Stimulated activated CD4-positive, alpha-beta T cell treated with anti-CD3 and anti-CD28 coated beads, Interleukin-15, amount 100 ng/mL, for 24 hours (primary cell): ENCODE measurements at regions not wholly inside any gene's neighbourhood (a gene's known extent, or its start where the extent isn't known, plus 50 kb on each side); places are given as distances from the start of the nearest gene placed in this dataset.

Experiments
- DNase-seq: peaks from one replicate; pipeline ENCODE4 v3.0.0-alpha.2; 2020

DNA sequence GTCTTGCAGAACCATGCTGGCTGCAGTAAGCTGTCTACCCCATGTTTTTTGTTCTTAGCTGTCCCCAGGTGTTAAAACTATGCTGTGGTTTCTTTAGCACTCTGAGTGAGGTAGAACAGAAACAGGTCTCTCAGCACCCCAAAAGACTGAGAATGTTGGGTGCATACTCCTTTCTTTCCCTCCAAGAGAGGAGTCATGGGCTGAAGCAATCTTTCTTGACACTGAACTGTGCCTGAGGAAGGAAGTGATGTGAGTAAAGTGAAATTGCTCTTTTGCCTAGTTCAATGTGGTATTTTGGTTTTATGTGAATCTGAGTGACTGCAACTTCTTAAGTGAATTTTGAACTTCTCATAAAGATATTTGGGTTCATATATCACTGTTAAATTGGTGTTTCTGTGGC, 138.0 kb upstream of the MCHR2 start:
- DNase-seq = no peak

DNA sequence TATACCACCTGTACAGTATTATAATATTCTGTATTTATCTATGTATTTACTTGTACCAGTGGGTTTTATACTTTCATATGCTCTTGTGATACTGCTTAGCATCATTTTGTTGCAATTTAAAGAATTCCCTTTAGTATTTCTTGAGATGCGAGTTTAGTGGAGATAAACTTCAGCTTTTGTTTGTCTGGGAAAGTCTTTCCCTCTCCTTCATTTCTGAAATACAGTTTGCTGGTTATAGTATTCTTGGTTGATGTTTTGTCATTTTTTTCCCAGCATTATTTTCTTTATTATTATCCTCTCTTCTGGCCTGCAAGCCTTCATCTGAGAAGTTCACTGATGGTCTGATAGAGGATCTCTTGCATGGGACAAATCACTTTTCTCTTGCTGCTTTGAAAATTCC, 136.6 kb upstream of the MCHR2 start:
- DNase-seq = no peak

DNA sequence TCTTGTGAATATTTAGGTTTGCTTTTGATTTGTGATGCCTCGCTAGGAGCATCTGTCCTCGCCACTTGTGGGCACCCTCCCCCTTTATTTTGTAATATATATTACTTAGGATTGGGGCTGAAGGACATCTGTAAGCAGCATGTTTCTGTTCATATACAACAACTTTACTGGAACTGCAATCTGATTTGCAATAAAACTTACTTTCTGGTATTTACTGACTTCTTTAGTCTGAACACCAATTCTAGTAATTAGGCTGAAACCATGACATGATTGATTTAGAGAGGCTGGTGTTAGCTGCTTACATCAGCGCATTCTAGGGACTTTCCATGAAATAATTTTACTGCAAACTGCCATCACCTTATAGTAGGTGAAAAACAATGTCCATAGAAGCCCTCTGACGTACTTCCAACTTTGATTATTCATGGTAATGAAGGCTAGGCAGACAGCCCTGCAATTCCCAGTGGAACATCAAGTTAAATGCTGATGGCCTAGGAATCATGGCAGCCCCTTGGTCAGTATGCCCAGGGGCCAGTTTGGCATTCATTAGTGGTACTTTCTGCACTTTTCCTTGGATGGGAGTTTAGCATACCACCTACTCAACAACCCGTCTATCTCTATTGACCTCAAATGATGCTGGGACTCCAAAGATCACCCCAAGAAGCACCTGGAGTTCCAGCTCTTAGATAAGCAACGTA, 132.9 kb upstream of the MCHR2 start:
- no peak for DNase-seq

DNA sequence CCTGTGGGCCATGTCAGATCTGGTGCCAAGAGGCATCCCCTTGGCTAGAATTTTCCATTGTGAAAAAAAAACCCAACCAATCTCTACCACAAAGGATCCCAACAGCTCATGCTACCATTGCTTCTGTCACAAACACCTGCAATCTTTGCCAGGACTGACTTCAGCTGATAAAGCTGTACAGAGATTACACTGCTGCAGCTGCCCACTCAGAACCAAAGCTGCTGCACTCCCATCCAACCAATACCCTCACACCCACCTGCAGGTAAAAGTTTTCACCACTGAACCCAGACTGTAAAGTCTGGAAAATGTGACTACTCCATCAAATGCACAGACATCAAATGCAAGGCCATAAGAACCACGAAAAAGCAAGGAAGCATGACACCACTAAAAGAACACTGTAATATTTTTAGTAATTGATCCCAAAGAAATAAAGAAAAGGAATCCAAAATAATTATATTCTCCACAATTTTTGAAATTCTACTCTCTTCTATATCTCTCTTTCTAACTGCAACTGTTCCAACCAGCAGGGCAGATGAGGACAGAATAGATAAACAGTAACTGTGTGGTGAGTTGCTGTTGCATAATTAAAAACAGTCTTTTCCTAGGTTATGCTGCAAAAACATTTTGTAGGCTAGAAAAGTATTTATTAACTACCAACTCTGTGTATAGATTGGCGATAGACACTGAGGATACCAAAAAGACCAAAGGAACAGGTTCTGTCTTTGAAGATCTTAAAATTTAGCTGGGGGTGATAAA, 128.0 kb upstream of the MCHR2 start:
- DNase-seq = no peak

DNA sequence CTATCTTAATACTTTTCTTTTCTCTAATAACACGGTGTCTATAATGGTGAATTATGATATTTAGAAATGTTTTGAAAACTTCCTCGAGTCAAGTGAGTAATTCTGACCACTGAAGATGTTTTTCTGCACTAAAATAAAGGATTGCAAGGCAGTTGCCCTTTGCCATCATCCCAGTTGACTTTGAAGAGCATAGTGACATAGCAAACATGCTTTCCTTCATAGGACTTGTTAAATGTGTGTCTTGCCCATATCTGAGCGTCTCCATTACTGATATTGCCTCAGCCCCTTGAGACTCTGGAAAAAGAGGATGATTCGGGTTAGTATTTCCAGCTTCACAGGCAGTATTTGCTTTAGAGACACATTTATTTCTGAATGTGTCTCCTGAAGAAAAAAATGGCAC, 125.2 kb upstream of the MCHR2 start:
- no peak for DNase-seq

DNA sequence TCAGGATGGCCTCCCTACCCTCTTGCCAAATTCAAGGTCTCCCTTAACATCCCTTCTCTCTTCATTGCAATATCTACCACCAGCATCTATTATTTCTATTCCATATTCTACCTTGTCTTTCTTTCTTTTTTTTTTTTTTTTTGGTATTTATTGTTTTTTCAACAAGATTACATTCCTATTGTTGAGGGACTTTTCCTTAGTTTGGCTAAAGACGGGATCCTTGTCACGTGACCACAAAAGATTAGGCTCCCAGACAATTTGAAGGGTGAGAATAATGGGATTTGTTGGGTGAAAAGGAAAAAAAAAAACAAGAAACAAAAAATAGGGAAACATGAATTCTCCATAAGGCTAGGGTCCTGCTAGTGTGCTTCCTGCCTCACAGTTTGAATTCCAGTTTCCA, 124.3 kb upstream of the MCHR2 start:
- DNase-seq = no peak

DNA sequence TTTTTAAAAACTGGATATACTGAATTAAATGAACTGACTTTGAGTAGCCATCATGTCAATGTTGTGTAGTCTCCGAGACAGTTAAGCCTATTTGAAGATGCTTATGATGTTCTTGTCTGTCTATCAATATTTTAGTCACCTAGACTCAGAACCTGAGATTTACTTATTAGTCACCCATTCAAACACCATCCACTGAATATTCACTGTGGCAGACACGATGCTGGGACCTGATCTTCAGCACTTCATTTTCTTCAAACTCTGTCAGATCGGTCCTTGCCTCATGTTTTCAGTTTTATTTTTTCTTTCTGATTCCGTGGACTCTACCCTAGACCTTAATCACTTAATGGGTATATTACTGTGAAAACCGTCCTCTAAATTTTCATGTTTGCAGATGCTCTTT, 123.7 kb upstream of the MCHR2 start:
- no peak for DNase-seq

DNA sequence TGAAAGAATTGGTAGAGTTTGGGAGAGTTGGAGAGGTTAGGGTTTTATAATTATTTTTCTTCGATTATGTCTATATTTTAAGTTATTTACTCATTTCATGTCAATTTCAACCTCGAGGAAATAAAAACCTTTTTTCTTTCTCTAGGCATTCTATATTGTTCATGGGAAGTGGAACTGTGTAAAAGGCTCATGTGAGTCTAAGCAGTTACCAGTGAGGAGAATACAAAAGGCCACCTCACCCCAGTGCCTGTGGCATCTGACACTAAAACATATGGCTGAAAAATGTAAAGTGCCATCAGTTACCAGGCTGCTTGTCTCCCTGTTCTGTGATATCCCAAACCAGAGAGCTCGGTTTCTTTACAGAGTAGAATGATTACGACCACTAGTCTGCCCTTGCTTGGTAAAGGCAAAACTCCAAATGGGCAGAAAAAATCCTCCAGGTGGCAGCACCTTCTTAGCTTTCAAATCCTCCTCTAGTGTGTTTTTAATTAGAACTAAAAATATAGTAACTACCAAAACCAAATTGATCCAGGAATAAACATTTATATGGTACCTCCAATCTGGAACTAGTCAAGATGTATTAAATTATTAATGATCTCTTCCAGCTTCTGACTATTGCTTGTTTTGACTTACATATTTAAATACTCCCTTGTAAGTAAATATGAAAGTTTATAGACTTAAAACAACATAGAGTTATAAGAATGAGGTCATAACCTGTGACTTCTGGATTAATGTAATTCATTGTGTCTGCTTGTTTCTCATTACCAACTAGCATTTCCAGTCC, 122.6 kb upstream of the MCHR2 start:
- peak; percentile 22 for DNase-seq

DNA sequence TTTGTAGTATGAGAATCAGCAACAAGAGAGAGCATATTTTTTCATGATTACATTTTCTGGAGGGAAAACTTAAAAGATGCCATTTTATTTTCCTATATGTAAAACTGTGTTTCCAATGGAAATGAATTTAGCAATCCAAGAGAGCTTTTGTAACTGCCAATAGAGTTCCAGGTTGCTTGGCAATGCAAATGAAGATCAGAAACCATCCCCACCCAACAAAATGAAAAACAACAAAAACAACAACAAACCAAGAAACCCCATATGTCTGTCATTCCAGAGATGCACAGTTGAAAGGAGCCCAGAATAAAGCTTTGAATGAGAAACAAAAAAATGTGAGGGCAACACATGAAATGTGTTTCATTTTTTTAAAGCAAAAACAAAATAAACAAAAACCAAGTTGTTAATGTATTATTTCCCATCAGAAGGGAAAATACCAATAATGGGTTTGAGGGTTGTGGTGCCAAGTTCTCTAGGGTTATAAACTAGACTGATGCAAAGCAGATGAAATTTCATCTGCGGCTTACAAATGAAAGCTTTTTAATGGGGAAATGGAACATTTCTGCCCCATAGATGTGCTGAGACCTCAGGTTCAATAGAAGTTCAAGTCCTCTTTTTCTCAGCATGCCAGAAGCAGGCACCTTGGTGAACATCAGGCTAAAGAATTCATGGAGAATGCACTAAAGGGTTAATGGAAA, 121.5 kb upstream of the MCHR2 start:
- no peak for DNase-seq

DNA sequence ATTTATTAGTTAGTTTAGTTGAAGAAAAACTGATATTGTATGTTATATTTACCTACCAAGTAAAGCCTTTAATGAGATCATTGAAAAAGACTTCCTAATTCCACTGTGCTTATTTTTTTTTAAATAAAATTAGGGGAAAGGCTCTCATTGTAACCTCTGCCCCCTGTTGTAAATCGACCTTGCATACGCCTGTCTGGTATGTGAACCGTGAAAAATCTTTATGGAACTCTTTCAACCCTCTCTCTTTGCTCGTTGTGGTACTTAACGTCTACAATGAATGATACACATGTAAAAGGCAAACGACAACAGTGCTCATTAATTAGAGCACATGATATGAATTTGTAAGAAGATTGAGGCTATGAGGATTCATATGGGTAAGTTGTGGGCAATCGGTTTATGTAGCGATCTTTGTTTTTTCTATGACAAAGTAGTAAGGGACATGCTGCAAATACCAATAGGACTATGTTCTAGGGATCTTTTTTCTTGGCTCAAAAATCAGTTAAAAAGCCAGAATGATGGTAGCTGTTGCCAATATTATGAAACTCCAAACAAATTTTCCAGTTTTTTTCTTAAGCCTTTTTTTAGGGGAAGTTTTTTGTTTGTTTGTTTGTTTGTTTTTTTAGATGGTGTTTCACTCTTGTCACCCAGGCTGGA, 119.0 kb upstream of the MCHR2 start:
- no peak for DNase-seq

DNA sequence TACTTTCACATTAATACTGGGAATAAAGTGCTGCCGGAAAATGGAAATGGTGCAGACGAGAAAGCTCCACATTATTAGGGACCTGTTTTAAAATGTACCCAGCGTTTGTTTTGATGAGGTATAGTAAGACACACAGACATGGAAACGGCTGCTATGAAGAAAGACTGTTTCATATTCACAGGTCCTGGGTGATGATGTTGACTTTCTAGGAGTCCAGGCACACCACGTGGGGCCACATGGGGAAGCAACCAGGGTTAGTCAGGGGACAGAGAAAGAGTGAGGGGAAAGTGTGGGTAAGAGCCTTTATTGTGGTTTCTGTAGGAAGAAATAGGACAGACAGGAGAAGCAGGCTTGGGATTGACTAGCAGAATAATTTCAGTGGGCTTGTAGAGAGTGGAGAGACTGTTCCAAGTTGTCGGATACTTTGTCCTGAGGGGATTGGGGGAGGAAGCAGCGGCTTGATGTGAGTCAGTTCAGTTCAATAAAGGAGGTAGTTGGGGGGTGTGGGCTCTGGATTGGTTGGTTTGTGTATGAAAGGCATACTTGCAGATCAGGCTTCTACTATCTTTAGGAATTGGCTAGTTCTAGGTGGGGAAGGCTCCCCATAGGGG, 112.0 kb upstream of the MCHR2 start:
- DNase-seq = no peak

DNA sequence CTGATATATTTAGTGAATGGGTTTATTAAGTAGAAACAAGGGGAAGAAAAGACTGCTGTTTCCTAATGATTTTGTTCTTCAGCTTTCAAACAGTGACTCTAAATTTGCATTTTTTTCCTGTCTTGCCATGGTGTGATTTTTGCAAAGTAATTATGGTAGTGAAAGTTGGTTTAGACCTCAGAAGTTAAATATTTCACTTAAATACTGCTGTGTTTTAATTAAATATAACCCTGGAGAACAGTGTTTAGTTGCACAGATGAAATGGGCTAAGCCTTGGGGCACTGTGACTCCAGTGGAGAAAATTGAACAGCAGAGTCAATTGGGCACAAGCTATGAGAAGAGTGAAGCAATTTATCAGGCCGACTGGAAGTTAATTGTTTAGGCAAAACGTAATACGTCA, 111.1 kb upstream of the MCHR2 start:
- DNase-seq = no peak

DNA sequence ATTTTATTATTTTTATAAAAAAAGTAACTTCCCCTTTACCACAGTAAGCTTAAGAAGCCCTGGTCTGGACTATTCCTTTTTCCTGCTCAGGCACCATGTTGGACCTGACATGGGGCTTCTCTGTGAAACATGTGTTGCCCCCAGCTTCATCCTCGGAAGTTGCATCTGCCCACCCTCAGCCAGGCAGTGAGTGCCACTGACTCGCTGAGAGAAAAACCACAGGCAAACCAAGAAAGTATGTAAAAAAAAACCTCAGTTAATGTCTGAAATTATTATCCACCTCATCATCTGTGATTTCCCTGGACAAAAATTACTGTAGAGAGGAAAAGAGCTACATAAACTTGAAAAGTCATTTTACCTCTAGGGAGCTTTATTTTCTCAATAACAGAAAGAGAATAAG, 109.9 kb upstream of the MCHR2 start:
- no peak for DNase-seq

DNA sequence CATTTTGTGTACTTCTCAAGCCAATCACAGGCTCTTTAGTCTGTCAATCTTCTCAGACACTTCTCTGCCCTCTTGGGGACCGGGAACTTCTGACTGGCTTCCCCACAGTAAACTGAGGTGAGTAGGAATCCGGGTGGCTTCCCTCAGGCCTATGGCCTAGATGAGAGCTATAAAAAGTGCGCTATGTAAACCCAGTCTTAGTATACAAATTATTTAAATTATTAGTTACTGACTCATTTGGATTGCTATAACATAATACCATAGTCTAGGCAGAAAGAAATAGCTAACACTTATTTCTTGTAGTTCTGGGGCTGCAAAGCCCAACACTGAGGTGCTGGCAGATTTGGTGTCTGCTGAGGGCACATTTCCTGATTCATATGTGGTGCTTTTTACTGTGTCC, 109.2 kb upstream of the MCHR2 start:
- no peak for DNase-seq

DNA sequence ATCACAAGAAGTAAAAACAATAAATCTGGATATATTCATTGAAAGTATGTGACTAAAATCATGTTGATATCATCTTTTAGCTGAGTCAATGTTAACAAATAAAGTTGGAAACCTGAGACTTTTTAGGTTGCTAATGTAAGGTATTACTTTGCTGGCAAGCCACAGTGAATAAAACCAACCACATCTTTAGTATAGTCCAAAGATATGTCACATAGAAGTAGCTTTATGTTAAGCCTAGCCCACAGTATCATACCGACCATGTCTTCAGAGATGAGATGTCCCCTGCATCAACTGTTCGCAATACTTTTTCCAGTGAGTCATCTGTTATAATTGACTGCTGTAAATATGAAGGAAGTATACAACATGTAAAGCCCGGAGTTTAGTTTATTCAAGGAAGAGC, 107.6 kb upstream of the MCHR2 start:
- DNase-seq = no peak

DNA sequence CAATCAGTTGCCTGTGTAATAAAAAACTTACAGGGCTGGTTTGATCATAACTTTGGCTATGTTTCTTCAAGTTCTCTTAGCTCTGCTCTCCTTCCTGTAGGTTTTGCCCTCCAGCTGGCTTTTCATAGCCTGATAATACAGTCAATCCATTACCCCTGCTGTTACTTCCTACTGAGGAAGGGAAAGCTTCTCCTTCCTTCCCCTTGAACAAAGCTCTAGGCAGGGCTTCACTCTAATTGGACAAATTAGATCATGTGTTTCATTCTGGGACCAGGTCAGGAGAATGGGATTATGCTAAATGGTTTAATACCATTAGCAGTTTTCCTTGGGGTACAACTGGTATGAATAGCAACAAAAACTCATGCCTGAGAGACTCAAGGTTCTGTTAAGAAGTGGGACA, 106.8 kb upstream of the MCHR2 start:
- DNase-seq = no peak

DNA sequence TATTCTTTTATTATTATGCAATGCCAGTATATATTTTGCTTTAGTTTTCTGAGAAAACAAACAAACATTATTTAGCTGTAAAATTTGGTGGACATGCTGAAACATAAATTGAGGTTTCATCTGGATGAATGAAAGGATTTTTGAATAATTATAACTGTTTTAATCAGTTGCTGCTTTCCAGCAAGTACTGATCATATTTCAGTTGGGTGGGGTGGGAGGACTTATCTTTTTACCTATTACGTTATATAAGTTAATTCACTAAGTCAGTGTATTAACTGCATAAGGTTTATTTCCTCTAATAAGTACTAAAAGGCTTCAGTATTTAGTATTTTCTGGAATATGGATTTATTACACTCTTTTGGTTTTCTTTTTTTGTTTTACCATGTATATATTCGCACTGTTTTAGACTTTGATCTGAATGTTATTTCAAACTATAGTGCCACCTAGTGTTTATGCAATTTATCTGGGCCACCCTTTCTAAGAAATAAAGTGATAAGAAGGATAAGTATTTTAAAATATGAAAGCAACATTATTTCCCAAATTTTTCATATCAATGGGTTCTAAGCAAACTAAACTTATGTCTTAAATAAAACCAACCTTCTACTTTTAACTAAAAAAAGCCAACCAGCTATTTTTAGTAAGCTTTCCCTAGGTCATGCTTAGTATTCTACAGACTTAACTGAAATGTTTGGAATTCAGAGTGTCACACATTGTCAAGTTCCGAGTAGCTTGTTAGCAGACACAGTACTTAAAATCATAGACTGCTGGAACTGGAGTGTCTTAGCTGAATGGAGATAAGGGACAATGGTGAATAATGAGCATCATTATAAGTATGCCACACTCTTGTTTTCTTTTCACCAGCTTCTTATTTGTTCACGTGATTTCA, 105.4 kb upstream of the MCHR2 start:
- no peak for DNase-seq

DNA sequence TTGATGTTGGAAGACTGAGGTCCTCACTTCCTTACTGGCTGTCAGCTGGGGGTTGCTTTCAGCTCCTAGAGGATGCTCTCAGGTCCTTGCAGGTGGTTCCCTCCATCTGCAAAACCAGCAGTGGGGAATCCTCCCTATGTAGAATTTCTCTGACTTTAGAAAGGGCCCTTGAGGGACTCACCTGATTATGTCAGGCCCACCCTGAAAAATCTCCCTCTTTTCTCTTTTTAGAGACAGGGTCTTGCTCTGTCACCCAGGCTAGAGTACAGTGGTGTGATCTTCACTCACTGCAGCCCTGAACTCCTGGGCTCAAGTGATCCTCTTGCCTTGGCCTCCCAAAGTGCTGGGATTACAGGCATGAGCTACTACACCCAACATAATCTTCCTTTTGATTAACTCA, 102.9 kb upstream of the MCHR2 start:
- no peak for DNase-seq

DNA sequence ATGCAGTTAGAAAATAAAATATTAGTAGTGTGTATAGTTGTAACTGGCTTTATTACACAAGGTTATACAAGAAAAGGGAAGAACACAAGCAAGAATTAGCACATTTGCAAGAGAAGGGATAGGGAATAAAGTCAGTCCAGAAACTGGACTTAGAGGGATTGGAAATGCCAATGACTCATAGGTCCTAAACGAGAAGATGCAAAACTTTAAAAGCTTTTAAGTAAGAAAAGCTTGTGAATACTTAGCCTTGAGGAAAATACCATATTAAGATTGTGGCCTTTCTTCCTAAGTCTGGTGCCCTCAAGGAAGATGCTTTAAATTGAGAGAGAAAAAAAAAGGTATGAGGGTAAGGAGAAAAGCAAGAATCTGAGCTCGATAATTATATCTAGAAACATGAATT, 102.3 kb upstream of the MCHR2 start:
- no peak for DNase-seq

DNA sequence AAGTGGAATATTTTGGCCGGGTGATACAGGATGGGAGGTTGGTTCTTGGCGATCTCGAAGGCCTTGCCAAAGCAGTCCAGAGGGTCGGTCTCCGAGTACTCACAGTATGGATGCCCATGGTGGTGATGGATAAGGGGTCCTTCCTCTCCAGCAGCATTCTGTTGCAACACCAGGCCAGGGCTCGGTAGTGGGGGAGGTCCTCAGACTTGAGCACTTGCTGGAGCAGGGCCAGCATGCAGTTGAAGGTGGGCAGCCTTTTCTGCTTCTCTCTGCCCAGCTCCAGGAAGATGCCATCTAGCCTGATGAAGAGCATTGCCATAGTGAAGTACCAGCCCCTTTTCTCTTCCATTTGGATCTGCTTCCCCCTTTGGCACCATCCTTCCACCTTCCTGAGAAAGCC, 99.4 kb upstream of the MCHR2 start:
- DNase-seq = no peak

DNA sequence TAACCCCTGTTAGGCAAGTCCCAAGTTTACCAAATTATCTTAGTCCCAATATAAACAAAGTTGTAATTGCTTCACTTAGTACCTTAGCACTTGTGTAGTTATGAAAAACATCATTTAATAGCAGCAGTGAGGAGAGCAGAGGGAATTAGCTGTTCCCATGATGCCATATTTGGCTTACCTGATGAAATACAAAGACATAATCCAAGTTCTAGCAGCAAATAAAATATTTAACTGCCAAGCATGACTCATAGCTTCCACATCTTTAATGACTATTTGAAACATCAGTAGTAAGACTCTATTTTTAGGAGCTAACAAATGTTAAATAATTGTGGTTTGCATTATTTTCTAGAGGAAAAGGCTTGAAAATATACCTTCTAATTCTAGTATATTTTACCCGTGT, 94.0 kb upstream of the MCHR2 start:
- DNase-seq = no peak

DNA sequence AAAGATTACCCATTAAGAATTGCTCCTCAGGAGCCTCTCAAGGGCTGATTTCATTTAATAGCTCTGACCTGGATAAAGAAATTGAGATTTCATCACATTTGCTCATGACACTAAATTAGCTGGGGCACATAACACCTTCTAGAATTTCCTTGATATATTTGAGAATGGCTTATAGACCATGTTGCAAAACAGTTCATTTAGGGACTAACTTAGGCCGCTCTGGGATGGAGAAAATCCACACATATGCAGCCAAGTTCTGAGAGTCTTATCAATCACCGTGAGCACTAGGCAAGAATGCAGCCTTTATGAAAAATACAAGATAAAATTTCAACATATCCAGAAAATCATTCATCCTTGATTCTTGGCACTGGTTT, 91.0 kb upstream of the MCHR2 start:
- DNase-seq = no peak
